SW480 (cell line): ENCODE measurements at regions not wholly inside any gene's neighbourhood (a gene's known extent, or its start where the extent isn't known, plus 50 kb on each side); places are given as distances from the start of the nearest gene placed in this dataset.
"Not testable (repeated sequence)": the region's sequence is repeated elsewhere in the genome, so short reads cannot be mapped to it uniquely, and the experiment has no call there.

Experiments used
- DNase-seq: peaks from one replicate; pipeline ENCODE4 v3.0.0-alpha.2; 2016; ENCODE audit warnings: low spot score

GRCh38 chr4:190118519-190118918 lies 54.2 kb downstream of the DBET start:
- not testable (repeated sequence) for DNase-seq

- peak; percentile 10 for DNase-seq
These were observed 54.1 kb upstream of the DUX4 start for GRCh38 chr4:190119474-190119873.

GRCh38 chr4:190120111-190120514 lies 53.5 kb upstream of the DUX4 start:
- not testable (repeated sequence) for DNase-seq

GRCh38 chr4:190120537-190121001 lies 53.0 kb upstream of the DUX4 start:
- not testable (repeated sequence) for DNase-seq

GRCh38 chr4:190121076-190121671 lies 52.4 kb upstream of the DUX4 start:
- DNase-seq = not testable (repeated sequence)

- no peak for DNase-seq
These were observed 51.8 kb upstream of the DUX4 start for GRCh38 chr4:190121759-190122158.

- DNase-seq = peak; percentile 0
These were observed 51.1 kb upstream of the DUX4 start for GRCh38 chr4:190122161-190123142.
